HG02571 (cell line): ENCODE measurements at regions not wholly inside any gene's neighbourhood (a gene's known extent, or its start where the extent isn't known, plus 50 kb on each side); places are given as distances from the start of the nearest gene placed in this dataset.

ENCODE experiments used
- ATAC-seq: cut with Tn5 transposase; IDR thresholded peaks from one replicate; pipeline ENCODE4 v1.9.1; 2021; ENCODE audit warnings: mild to moderate bottlenecking, moderate library complexity; ENCODE audit not compliant: unreplicated experiment

GRCh38 chr10:4100380-4100779 is 315.4 kb upstream of the KLF6 start:
- ATAC-seq = no peak

DNA sequence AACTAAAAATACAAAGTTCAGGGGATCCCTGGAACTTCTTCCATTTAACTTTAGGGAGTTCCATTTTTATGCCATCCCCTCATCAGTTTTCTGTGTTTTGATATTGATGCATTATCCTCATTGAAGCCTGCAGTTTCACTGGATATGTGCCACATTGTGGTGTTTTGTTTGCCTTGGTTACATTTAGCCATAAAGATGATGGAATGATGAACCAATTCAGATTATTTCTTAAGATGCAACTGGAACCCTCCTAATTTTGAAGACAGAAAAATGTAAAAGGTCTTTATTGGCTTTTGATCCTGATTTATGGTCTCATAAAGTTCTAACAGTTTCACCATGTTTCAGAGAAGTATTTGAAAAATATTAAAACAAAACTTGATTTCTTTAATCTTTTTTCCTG is 314.2 kb upstream of the KLF6 start:
- ATAC-seq = no peak

DNA sequence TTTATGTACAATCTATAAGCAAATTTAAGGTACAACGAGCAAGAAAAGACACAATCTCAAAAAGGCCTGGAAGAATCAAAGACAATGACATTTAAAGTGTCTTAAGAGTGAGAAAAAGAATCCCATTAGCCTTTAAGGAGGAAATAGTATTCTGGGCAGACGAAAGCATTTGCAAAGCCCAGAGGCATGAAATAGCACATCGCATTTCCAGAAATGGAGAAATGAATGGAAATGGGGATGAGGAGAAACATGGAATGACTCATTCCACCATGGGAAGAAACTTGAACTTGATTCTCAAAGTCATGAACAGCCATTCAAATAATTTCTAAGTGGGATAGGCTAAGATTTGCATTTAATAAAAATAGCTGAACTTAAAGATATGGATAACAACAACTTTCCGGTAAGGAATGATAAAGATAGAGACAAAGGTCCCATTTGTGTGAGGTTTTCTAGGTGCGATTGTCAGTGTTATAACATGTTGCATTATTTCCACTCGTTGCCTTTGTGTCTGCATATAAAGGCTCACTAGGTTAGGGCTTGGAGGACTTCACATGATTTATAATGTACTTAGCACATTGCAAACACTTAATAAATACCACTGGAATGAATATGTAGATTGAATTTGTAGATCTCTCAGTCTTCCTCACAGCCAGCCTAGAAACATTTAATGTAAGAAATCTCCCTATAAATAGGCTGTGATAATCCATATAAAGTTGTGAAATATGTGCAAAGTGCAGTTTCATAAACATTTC is 310.3 kb upstream of the KLF6 start:
- ATAC-seq = no peak

DNA sequence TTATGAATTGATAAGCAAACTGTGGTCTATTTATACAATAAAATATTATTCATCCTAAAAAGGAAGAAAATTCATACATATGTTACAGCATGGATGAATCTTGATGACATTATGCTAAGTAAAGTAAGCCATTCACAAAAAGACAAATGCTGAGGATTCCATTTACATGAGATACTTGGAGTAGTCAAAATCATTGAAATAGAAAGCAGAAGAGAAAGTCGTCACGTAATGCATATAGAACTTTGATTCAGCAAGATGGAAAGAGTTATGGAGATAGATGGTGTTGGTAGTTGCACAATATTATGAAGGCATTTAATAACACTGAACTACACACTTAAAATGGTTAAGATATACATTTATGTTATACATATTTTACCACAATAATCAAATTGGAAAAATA is 309.7 kb upstream of the KLF6 start:
- ATAC-seq = no peak

DNA sequence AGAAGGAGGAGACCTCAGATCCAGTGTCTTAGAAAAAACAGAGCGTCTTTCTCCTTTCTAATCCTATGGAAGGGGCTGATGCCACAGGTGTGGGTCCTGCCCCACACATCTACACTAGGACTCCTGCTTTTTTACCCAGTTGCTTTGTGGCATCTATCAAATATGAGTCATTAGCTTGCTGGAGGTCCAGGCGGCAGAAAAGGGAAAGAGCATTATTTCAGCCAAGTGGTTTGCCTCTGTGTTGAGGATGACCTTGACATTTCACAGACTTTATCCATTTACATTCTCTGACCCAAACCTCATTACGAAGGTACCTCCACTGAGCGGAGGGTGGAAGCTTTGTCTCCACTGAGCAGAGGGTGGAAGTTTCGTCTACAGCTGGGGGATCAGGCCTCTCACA is 308.4 kb upstream of the KLF6 start:
- ATAC-seq = no peak

DNA sequence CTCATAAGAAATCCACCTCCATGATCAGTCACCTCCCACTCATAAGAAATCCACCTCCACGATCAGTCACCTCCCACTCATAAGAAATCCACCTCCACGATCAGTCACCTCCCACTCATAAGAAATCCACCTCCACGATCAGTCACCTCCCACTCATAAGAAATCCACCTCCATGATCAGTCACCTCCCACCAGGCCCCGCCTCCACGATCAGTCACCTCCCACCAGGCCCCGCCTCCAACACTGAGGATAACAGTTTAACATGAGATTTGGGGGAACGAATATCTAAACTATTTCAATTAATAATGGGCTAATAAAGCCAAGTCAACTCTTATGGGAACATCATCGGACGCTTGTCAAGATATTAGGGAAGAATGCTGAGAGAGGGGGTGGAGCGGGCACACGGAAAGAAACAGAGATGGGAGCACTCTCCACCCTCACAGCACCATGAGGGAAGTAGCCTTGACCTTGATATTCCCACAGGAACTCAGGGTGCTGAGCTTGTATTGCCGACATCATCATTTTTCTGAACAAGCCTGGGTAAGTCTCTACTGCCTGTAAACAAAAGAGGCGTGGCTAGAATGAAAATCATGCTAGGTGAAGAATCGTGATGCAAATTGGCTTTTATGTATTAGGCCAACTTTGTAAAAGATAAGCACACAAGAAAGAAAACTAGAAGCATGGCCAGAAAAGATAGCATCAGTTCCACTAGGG is 303.5 kb upstream of the KLF6 start:
- ATAC-seq = no peak

- ATAC-seq = no peak
These were observed 301.3 kb upstream of the KLF6 start for GRCh38 chr10:4086131-4086898.

DNA sequence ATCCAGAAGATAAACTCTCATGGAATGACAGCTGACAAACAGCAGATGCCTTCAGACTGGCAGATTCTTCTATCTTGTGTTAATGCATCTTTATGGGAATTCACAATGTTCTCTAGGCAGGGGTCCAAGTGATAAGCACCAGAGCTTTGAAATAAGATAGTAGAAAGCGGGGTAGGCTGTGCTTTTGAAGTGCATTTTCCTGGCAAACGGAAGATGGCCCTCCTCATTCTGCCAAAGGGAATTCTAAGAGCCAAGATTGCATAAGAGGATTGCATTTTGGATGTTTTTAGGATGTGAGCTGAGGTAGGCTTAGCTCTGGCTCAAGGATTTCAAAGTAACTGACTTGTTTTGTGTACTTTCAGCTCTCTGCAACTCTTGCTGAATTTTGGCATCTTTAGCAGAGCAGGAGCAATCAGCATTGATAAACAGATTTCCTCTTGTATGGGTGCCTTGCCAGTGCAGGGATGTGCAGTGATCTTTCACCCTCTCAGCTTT is 298.5 kb upstream of the KLF6 start:
- no peak for ATAC-seq

GRCh38 chr10:4082861-4083260 is 297.9 kb upstream of the KLF6 start:
- ATAC-seq = no peak

- ATAC-seq = no peak
These were observed 296.7 kb upstream of the KLF6 start for GRCh38 chr10:4081685-4082111.

DNA sequence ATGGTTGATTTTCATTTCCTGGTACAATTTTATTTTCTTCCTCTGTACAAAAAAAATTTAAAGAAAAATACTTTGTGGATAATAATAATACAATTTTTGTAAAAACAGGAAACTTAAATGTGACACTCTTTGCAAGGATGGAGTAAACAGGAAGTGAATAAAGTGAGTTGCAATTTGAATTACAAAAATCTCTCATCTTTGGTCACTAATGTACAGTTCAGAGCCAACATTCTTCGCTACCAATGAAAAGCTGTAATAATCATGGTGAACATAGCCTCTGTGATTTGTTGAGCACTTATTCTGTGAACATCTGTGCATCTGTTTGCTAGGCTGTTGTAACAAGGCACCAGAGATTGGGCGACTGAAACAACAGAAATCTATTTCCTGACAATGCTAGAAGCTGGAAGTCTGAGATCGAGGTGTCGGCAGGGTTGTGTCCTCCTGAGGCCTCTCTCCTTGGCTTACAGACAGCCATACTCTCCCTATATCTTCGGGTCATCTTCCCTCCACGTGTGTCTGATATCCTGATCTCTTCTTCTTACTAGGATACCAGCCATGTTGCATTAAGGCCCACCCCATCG is 295.3 kb upstream of the KLF6 start:
- no peak for ATAC-seq

DNA sequence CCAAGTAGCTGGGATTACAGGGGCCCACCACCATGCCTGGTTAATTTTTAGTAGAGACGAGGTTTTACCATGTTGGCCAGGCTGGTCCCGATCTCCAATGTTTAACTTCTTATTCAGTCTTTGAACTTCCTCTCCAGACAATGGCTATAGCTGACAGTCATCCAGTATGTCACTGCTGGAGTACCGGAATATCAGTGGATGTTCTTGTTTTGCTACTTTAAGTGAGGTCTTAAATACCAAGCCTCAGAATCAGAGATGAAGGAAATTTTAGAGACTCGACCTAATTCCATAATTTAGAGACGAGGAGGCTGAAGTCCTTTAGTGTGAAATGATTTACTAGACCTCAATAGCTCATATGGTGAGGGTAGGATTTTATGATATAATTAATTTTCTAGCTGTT is 294.8 kb upstream of the KLF6 start:
- no peak for ATAC-seq

GRCh38 chr10:4077804-4078203 is 292.8 kb upstream of the KLF6 start:
- no peak for ATAC-seq

DNA sequence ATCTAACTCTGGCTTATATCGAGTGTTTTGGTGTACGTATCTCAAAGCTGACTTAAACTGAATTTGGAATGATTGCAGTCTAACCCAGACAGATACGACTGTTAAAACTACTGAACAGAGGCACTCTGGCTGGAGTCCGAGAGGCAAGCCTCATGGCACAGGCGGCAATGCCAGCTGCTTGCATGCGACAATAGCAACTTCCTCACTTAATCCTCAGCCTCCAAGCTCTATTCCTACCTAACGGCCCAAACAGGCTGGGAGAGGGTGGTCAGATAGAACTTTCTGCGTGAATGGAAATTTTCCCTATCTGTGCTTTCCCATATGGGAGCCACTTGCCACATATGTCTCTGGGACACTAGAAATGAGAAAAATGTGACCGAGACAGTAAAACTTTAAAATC is 292.0 kb upstream of the KLF6 start:
- no peak for ATAC-seq

- ATAC-seq = no peak
These were observed 290.4 kb upstream of the KLF6 start for GRCh38 chr10:4075443-4075842.

- no peak for ATAC-seq
These were observed 289.8 kb upstream of the KLF6 start for GRCh38 chr10:4074545-4075407.

GRCh38 chr10:4073912-4074311 is 288.9 kb upstream of the KLF6 start:
- no peak for ATAC-seq

DNA sequence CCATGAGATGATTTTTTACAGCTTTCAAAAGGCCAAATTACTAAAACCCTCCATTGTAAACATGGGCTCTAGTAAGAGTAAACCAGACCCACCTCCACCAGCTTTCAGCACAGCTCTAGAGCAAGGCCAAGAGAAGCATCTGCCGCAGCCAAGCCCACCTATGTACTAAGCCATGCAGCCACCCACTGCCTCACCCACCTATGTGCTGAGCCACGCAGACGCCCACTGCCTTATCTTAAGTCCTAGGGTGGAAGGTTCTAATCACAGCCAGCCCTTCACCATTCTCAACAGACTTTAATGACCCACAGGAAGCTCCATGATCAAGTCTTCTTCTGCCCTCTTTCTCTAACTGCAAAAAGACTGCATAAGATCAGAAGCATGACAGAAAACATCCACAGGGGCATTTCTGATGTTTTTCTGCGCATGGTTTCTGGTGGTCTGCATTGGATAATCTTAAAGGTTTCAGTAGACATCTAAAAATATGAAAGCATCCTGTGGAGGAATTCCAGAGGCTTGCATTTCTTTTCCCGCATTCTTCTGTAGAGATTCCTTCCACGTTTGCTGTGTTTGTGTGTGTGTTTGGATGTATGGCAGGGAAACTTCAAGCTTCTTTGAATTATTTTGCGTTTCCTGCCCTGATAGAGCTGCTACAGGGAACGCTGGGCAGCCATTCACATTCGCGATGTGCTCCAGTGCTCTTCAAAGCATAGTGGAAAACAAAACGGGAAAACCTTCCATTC is 286.1 kb upstream of the KLF6 start:
- no peak for ATAC-seq

DNA sequence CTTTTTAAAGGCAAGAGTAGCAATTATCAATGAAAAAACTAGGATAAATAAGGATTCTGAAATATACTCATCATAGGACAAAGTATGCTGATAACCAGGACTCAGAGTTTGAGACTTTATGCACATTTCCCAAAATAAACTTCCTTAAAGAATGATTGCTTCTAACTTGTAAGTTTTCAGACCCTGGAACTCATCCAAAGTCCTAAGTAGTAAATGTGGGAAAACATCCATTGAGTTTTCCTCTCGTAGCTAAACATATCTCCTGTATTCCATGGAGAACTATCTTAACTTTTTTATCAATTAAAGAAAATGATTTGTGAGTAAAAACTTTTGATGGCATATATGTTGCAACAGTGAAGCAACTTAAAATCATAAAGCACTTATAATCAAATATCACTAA is 285.2 kb upstream of the KLF6 start:
- ATAC-seq = no peak

DNA sequence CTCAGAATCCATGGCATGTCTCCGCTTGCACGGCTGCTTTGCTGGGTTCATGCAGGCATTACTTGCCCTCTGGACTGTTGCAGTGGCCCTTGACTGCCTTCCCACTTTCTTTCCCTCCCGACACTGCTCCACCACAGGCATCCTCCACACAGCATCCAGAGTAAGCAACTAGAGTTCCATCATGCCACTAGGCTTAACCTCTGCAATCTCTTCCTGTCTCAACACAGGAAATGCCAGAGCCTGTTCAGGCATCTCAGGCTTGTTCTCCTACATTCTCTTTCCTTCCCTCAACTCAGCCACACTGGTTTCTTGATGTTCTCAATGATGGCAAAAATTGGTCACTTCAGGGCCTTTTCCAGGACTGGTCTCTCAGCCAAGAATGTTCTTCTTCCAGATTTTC is 284.5 kb upstream of the KLF6 start:
- no peak for ATAC-seq
